ENCODE measurements at regions not wholly inside any gene's neighbourhood (a gene's known extent, or its start where the extent isn't known, plus 50 kb on each side); places are given as distances from the start of the nearest gene placed in this dataset.
"Not testable (repeated sequence)": the region's sequence is repeated elsewhere in the genome, so short reads cannot be mapped to it uniquely, and the experiment has no call there.

- TF ChIP-seq, protein P1, sequence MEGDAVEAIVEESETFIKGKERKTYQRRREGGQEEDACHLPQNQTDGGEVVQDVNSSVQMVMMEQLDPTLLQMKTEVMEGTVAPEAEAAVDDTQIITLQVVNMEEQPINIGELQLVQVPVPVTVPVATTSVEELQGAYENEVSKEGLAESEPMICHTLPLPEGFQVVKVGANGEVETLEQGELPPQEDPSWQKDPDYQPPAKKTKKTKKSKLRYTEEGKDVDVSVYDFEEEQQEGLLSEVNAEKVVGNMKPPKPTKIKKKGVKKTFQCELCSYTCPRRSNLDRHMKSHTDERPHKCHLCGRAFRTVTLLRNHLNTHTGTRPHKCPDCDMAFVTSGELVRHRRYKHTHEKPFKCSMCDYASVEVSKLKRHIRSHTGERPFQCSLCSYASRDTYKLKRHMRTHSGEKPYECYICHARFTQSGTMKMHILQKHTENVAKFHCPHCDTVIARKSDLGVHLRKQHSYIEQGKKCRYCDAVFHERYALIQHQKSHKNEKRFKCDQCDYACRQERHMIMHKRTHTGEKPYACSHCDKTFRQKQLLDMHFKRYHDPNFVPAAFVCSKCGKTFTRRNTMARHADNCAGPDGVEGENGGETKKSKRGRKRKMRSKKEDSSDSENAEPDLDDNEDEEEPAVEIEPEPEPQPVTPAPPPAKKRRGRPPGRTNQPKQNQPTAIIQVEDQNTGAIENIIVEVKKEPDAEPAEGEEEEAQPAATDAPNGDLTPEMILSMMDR (IDR thresholded peaks at IDR 0.05 in 8 of 11, conservative IDR thresholded peaks at IDR 0.05 in 3 of 11), result not testable (repeated sequence)
- TF ChIP-seq POLR2AphosphoS5, POLR2A (IDR thresholded peaks at IDR 0.05): not testable (repeated sequence)
Observed at GRCh38 chr2:89890185-89890773, 1198.8 kb downstream of the RPIA start.
